ENCODE measurements at regions not wholly inside any gene's neighbourhood (a gene's known extent, or its start where the extent isn't known, plus 50 kb on each side); places are given as distances from the start of the nearest gene placed in this dataset.
A peak's percentile ranks its signal among the peaks of the same experiment; 100 is the strongest.
"Not testable (repeated sequence)": the region's sequence is repeated elsewhere in the genome, so short reads cannot be mapped to it uniquely, and the experiment has no call there.

DNA sequence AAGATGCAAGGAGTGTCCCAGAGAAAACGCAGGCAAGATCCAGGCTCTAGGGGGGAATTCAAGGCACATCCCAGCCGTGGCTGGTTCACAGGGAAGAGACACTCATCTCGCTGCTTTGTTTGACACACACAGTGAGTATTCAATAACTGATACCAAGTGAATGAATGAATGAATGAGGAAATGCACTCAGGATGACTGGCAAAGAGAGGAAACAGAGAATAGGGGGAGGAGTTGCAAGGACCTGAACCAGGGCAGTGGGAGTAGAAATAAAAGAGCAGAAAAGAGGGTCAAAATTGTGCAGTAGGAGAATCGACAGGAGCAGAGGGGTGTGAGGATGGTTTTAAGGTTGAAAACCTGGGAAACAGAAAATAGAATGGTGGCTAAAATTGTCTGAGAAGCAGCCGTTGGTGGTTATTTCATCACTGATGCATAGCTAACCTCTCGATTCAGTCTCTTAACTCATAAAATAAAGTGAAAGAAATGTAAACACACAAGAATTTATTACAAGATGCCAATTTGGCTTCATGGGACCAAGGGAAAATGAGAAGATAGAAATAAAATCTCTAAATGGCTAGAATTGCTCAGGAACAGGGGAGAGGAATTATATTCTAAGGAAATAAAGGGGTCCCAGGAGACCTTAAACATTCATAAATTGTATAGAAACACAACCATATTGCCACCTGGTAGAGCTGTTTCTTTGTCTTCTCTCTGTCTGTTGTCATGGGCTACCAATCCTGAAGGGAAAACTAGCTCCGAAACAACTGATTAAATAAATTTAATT is 63.9 kb upstream of the PHLPP1 start:
- no peaks in the 10 kb centered on the region for H3K9me3 Mint-ChIP-seq
- peaks cover 7% of the 10 kb centered on the region for H3K4me1 Mint-ChIP-seq
- no peak for DNase-seq
- no peak overlapping the region for H3K4me3 Mint-ChIP-seq
- TF ChIP-seq, protein P1, sequence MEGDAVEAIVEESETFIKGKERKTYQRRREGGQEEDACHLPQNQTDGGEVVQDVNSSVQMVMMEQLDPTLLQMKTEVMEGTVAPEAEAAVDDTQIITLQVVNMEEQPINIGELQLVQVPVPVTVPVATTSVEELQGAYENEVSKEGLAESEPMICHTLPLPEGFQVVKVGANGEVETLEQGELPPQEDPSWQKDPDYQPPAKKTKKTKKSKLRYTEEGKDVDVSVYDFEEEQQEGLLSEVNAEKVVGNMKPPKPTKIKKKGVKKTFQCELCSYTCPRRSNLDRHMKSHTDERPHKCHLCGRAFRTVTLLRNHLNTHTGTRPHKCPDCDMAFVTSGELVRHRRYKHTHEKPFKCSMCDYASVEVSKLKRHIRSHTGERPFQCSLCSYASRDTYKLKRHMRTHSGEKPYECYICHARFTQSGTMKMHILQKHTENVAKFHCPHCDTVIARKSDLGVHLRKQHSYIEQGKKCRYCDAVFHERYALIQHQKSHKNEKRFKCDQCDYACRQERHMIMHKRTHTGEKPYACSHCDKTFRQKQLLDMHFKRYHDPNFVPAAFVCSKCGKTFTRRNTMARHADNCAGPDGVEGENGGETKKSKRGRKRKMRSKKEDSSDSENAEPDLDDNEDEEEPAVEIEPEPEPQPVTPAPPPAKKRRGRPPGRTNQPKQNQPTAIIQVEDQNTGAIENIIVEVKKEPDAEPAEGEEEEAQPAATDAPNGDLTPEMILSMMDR (IDR thresholded peaks at IDR 0.05) = no peak
- no peaks in the 10 kb centered on the region for H3K36me3 Mint-ChIP-seq (ENCODE audit: low read depth)
- peaks cover 4% of the 10 kb centered on the region for H3K27me3 Mint-ChIP-seq (ENCODE audit: low read depth, poor library complexity)
- peak overlapping the region; percentile 60 for H3K27ac Mint-ChIP-seq

DNA sequence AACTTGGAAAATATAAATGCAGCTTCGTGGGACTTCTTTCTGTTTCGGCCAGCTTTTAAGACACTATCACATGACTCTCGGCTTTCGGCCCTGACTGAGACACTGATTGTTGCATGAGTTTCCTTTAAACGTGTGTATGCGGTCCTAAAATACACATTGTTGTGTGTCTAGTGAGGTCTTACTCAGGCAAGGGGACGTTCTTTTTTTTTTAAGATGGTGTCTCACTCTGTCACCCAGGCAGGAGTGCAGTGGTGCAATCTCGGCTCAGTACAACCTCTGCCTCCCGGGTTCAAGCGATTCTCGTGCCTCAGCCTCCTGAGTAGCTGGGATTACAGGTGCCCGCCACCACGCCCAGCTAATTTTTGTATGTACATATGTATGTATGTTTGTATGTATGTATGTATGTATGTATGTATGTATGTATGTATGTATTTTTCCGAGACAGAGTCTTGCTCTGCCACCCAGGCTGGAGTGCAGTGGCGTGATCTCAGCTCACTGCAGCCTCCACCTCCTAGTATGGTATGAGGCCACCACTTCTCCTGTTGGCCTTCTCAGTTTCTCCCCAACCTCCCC is 63.2 kb upstream of the PHLPP1 start:
- not testable (repeated sequence) for H3K27me3 Mint-ChIP-seq (ENCODE audit: low read depth, poor library complexity); H3K4me3 Mint-ChIP-seq
- H3K27ac Mint-ChIP-seq = peak overlapping the region; percentile 57

DNA sequence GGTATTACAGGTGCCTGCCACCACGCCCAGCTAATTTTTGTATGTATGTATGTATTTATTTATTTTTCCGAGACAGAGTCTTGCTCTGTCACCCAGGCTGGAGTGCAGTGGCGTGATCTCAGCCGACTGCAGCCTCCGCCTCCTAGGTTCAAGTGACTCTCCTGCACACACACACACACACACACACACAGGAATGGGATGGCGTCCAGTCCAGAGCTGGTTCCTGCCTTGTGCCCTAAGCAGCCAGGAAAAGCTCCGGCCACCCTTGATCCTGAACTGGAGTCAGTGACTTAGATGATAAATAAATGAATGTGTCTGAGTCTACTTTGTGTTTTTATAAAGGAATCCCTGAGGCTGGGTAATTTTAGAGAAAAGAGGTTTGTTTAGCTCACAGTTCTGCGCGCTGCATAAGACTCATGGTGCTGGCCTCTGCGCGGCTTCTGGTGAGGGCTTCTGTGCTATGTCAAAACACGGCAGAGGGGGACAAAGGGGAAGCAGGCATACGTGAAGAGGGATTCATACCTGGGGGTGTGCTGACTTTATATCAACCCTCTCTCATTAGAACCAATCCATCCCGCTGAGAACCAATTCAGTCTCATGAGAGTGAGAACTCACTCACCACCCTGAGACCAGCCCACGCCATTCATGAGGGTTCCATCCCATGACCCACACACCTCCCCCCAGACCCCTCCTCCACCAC is 59.7 kb upstream of the PHLPP1 start:
- DNase-seq = no peak
- TF ChIP-seq, protein P1 (IDR thresholded peaks at IDR 0.05) = no peak
- Mint-ChIP-seq H3K27ac (no peak overlapping the region), H3K4me1 (peaks cover 7% of the 10 kb centered on the region), H3K9me3 (peaks cover 3% of the 10 kb centered on the region), H3K27me3 (ENCODE audit: low read depth, poor library complexity) (peaks cover 4% of the 10 kb centered on the region), H3K36me3 (ENCODE audit: low read depth) (no peaks in the 10 kb centered on the region), H3K4me3 (no peak overlapping the region)

More for the DNA sequence above, 63.2 kb upstream of the PHLPP1 start:
- not testable (repeated sequence) for H3K9me3 Mint-ChIP-seq; H3K36me3 Mint-ChIP-seq (ENCODE audit: low read depth); DNase-seq; H3K4me1 Mint-ChIP-seq

DNA sequence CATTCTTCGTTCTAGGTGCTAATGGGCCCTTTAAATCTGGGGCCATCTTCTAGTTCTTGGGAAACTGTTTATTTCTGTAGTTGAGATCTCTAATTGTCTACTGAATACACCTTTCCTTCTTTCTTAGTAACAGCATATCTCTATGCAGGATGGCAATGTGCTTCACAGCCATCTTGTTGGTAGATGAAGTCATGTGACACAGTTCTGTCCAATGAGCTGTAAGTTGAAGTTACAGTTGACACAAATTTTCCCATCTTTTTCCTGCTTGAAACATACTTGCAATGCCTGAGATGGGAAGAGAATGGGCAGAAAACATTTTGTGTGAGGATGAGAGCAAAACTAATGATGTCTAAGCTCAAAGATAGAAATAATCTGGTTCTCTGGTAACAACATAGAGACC is 57.3 kb upstream of the PHLPP1 start:
- Mint-ChIP-seq H3K27ac (no peak overlapping the region), H3K4me1 (peaks cover 4% of the 10 kb centered on the region), H3K36me3 (ENCODE audit: low read depth) (no peaks in the 10 kb centered on the region), H3K9me3 (peaks cover 3% of the 10 kb centered on the region), H3K4me3 (no peak overlapping the region), H3K27me3 (ENCODE audit: low read depth, poor library complexity) (no peaks in the 10 kb centered on the region)
- DNase-seq = no peak
- TF ChIP-seq, protein P1 (IDR thresholded peaks at IDR 0.05) = no peak

DNA sequence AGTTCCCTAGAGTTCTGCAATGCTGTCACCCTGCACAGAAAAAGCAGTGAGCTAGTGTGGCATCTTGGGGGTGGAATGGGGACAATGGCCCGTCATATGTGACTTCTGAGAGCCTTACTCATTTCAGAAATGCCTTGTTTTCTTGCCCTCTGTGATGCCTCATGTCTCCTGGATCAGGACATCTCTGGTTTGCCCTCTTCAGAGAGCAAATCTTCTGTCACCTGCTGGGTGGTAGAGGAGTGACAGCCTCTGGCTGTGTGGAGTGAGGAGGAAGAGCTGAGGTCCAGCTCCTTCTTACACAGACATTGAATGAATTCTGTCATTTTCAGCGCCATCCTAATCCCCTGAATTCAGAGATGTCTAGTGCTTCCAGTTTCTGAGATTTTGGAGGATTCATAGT is 55.6 kb upstream of the PHLPP1 start:
- Mint-ChIP-seq H3K27ac (no peak overlapping the region), H3K4me3 (no peak overlapping the region), H3K27me3 (ENCODE audit: low read depth, poor library complexity) (no peaks in the 10 kb centered on the region), H3K4me1 (peaks cover 10% of the 10 kb centered on the region), H3K9me3 (peaks cover 3% of the 10 kb centered on the region), H3K36me3 (ENCODE audit: low read depth) (no peaks in the 10 kb centered on the region)
- DNase-seq = no peak
- TF ChIP-seq, protein P1 (IDR thresholded peaks at IDR 0.05) = no peak

DNA sequence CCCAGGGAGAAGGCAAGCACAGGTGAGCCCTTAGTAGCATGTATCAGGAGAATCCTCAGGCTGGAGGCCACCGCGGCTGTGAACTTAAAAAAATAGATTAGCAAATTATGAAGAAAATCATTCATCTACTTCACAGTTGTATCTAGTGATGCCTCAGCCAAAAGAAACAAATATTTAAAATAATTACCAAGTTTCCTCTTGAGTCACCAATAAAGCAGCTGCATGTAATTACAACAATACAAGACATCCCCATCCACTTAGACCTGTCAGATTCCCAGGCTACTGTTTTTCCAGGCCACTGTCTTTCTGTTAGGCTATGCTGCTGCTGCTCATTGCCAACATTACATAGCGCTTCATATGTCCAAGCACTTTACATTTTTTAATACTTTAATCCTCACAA is 54.6 kb upstream of the PHLPP1 start:
- TF ChIP-seq, protein P1 (IDR thresholded peaks at IDR 0.05) = no peak
- H3K4me1 Mint-ChIP-seq = peaks cover 10% of the 10 kb centered on the region
- H3K27me3 Mint-ChIP-seq (ENCODE audit: low read depth, poor library complexity) = no peaks in the 10 kb centered on the region
- DNase-seq = no peak
- H3K27ac Mint-ChIP-seq = peak overlapping the region; percentile 57
- H3K4me3 Mint-ChIP-seq = no peak overlapping the region
- no peaks in the 10 kb centered on the region for H3K36me3 Mint-ChIP-seq (ENCODE audit: low read depth)
- peaks cover 3% of the 10 kb centered on the region for H3K9me3 Mint-ChIP-seq
